CD4-positive, alpha-beta T cell treated with Interleukin-2 at 100 ng/mL for 4 hours (primary cell): ENCODE measurements at regions not wholly inside any gene's neighbourhood (a gene's known extent, or its start where the extent isn't known, plus 50 kb on each side); places are given as distances from the start of the nearest gene placed in this dataset.
"Not testable (repeated sequence)": the region's sequence is repeated elsewhere in the genome, so short reads cannot be mapped to it uniquely, and the experiment has no call there.

ENCODE experiments used
- DNase-seq: peaks from one replicate; pipeline ENCODE4 v3.0.0-alpha.2; 2020; ENCODE audit warnings: low spot score

DNA sequence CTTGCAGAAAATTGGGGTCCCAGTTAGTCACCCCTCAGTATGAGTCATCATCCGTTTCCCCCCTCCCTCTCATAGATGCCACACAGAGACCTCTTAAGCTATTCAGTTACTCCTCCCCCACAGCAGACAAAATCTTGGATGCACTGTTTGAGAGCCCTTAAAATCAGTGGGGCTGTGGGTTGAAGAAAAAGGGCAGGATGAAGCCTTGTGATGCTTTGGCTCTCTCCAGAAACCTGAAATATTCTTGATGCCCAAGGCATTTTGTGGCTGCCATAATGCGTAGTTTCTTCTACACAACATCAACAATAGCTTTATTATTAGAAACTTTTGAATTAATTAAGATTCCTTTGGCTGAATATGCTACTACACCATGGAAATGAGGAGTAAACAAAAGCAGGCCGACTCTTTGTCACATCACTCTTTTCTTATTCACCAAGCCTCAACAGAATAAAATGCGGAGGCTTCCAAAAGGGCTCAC is 133.8 kb downstream of the MRPS30 start:
- DNase-seq, result no peak

DNA sequence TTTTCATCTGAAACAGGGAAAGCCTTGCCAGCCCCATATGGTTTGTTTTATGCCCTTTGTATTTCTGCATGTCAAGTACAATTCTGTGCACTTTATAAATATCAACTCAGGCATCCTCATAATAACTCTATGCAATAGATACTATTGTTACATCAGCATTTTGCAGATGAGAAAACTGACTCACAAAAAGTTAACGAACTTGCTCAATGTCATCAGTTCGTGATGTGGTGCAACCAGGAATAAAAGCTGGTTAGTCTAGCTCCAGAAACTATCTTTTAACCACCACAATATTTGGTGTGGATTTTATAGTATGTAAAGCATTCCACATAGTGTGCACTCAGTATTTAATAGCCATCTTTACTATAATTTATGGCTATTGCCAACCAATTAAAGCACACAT is 134.9 kb downstream of the MRPS30 start:
- DNase-seq, result no peak

DNA sequence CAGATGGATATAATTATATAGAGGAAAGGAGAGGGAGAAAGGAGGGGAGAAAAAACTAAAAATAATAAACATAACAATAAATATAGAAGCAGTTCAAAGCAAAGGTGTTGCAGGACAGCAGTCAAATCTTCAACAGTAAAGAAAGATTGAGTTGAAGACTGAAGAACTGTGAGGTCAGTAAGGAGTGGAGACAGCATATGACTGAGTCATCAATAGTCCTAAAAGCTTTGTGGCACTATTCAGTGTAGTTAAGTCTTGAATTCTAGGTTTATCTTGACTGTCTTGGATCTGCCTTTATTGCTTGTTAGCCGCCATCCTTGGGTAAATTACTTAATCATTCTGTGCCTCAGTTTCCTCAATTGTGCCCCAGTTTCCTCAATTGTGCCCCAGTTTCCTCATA is 137.0 kb downstream of the MRPS30 start:
- no peak for DNase-seq

DNA sequence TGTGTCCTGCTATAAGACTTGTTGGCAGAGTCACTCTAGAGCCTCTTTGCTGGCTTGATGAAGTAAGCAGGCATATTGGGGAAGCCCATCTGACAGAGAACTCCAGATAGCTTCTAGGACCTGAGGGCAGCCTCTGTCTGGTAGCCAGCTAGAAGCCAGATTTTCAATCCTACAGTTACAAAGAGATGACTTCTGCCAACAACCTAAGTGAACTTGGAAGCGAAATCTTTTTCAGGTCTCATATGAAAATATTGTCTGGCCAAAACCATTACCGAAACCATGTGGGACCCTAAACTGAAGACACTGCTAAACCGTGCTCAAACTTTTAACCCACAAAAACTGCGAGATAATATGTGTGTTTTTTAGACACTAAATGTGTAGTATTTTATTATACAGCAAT is 140.9 kb downstream of the MRPS30 start:
- DNase-seq, result no peak

GRCh38 chr5:44951371-44951770 is 142.6 kb downstream of the MRPS30 start:
- no peak for DNase-seq

DNA sequence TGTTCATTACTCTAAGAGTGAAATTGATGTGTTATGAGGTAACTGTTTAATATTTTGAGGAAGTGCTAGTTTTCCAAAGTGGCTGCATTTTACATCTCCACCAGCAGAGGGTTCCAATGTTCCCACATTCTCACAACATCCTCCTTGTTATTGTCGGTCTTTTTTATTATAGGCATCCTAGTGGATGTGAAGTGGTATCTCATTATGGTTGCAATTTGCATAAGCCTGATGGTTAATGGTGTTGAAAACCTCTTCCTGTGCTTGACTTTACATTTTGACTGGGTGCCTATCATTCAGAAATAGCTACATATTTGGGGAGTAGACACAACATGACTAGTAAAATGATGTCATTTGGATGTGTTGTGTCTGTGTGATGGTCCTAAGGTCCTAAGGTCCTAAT is 143.6 kb downstream of the MRPS30 start:
- no peak for DNase-seq

DNA sequence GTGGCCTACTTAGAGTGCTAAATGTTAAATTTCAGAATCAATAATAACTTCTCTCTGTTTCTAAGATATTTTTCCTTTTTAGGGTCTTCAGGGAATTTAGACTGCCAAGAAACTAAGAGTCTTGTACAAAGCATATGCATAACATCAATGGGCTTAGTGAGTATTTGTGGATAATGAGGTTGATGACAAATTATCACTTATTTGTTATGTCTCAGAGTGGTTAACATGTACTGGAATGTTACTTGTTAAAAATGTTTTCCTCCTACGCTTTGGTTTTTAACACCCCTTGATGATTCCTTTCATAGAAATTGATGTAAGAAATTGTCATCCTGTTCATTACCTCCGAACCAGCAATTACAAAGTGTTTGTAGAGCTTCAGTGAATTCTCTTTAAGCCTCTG is 144.3 kb downstream of the MRPS30 start:
- DNase-seq, result no peak

- DNase-seq, result not testable (repeated sequence)
Observed at GRCh38 chr5:44958943-44959454, 150.3 kb downstream of the MRPS30 start.

DNA sequence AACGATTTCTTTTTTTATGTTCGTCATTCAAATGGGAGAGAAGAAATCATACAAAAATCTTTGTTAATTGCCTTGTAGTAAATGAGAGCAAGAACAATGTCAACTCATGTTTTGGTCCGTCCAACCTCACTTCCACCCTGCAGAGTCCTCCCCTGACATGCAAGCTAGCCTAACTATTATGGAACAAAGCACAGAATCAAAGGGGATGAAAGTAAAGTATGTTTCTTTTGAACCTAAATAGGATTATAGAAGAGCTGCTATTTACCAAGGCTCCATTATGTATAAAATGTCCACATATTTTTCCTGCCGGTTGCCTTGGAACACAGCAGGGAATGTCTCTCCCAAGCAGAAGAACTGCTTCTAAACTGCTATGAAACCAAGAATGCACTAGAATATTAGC is 161.1 kb downstream of the MRPS30 start:
- DNase-seq, result no peak

DNA sequence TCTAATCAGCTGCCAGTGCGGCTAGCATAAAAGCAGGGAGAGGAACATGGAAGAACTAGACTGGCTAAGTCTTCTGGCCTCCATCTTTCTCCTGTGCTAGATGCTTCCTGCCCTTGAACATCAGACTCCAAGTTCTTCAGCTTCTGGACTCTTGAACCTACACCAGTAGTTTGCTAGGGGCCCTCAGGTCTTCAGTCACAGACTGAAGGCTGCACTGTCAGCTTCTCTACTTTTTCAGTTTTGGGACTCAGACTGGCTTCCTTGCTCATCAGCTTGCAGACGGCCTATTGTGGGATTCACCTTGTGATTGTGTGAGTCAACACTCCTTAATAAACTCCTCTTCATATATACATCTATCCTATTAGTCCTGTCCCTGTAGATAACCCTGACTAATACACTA is 162.2 kb downstream of the MRPS30 start:
- not testable (repeated sequence) for DNase-seq

- DNase-seq, result no peak
Observed at GRCh38 chr5:44974813-44975212, 166.1 kb downstream of the MRPS30 start.

DNA sequence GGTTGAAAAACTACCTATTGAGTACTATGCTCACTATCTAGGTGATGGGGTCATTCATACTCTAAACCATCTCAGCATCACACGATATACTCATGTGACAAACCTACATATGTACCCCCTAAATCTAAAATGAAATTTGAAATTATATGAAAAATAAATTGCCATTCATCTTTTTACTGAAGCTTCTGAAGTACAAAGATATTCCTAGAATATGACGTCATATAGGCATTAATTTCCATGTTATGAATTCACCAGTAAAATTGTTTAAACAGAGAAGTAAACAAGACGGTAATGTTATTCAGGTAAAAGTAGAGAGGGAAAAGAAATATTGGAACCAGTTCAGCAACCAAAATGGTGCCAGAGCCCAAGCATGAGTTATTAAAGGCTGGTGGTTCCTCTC is 173.0 kb downstream of the MRPS30 start:
- DNase-seq, result no peak

- DNase-seq, result no peak
Observed at GRCh38 chr5:44983006-44983405, 174.3 kb downstream of the MRPS30 start.

DNA sequence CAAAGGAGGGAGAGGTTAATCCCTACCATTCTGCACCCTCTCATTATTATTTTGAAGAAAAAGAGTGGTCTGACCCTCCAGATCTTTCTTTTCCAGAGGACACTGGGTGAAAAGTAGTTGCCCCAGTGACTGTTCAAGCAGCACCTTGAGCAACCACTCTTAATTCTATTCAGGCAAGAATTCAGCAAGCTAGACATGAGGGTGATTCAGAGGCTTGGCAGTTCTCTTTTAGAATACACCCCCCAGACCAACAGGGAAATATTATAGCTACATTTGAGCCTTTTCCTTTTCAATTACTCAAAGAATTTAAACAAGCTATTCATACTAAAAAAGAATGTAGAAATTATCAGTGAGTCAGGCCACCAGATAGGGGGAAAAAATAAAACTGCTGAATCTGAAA is 178.3 kb downstream of the MRPS30 start:
- no peak for DNase-seq

DNA sequence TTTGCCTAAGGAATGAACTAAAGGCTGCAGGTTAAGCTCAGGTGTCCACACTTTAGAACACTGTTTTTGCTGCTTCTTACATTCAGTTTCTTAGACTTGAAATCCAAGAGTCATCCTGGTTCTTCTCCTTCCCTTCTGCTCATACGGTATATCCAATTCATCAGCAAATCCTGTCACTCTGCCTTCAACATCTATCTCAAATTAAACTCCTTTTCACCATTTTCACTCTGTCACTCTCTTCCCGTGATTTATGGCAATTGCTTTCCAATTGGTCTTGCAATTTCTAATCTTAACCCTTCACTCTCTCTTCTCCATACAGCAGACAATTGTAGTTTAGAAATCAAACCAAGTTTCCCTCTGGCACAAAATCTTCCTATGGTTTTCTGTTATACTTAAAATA is 182.9 kb downstream of the MRPS30 start:
- no peak for DNase-seq

DNA sequence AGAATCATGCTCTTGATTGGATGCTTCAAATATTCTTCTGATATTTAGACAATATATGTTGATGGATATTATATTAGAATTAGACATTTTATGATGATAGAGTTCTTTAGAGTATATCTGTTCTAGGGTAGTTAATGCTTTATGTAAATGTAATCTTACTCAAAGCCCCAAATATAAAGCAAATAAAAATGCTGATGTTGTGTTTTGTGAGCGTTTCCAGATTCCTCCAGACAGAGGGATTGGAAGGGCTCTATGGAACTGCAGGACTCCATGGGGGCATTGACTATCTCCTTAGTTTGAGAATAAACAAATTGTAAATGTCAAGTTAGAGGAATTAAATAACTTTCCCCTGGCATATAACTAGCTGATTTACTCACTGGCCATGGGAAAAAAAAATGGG is 184.5 kb downstream of the MRPS30 start:
- no peak for DNase-seq

GRCh38 chr5:44997506-44997905 is 188.8 kb downstream of the MRPS30 start:
- no peak for DNase-seq

- DNase-seq, result not testable (repeated sequence)
Observed at GRCh38 chr5:45007102-45007501, 198.4 kb downstream of the MRPS30 start.

GRCh38 chr5:45017568-45017967 is 208.8 kb downstream of the MRPS30 start:
- DNase-seq, result no peak

- DNase-seq, result no peak
Observed at GRCh38 chr5:45029553-45029952, 220.8 kb downstream of the MRPS30 start.

GRCh38 chr5:45035991-45036390 is 227.2 kb downstream of the MRPS30 start:
- DNase-seq, result no peak

- no peak for DNase-seq
Observed at GRCh38 chr5:45037927-45038326, 229.2 kb downstream of the MRPS30 start.

- no peak for DNase-seq
Observed at GRCh38 chr5:45038366-45038987, 229.7 kb downstream of the MRPS30 start.

DNA sequence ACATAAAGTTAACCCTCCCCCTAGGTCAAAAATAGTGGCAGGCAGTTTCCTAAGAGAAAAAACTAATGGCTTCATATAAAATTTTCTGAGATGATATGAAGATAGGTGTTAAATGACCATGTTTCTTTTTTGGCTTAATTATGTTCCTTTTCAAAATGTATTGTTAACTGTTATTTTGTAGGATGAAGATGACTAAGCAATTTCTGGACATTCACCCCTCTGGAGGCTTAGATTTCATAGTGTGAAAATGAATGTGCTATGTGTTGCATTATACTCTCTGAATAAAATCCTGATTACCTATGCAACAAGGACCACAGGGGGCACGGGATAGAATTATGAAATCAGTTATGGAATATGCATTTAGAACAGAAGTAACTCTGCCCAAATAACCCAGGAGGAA is 233.5 kb downstream of the MRPS30 start:
- no peak for DNase-seq
